ENCODE measurements at regions not wholly inside any gene's neighbourhood (a gene's known extent, or its start where the extent isn't known, plus 50 kb on each side); places are given as distances from the start of the nearest gene placed in this dataset.

GRCh38 chr6:102742754-102743356 is 1349.3 kb downstream of the GRIK2 start:
- TF ChIP-seq RAD21 (IDR thresholded peaks at IDR 0.05; ENCODE audit: low read depth): no peak
- TF ChIP-seq TCF12 (IDR thresholded peaks at IDR 0.05; ENCODE audit: low read depth): no peak
- no peak for TF ChIP-seq USF1 (IDR thresholded peaks at IDR 0.05)
- TF ChIP-seq TEAD4 (IDR thresholded peaks at IDR 0.05): no peak
- TF ChIP-seq MAX (IDR thresholded peaks at IDR 0.05): no peak
- TF ChIP-seq CREB1 (IDR thresholded peaks at IDR 0.05; ENCODE audit: low read depth): no peak
- no peak for TF ChIP-seq EP300 (IDR thresholded peaks at IDR 0.05; ENCODE audit: borderline replicate concordance)
- no peak for TF ChIP-seq REST (IDR thresholded peaks at IDR 0.05; ENCODE audit: low read depth)
- TF ChIP-seq YY1 (IDR thresholded peaks at IDR 0.05; ENCODE audit: low read depth): no peak
- no peak for TF ChIP-seq FOXM1 (IDR thresholded peaks at IDR 0.05; ENCODE audit: borderline replicate concordance, low read depth)
- no peak for TF ChIP-seq TAF1 (IDR thresholded peaks at IDR 0.05; ENCODE audit: low read depth)
- TF ChIP-seq CEBPB (IDR thresholded peaks at IDR 0.05): no peak

- no peak for TF ChIP-seq REST (IDR thresholded peaks at IDR 0.05; ENCODE audit: low read depth)
- TF ChIP-seq ZBTB7A (IDR thresholded peaks at IDR 0.05; ENCODE audit: low read depth): no peak
- TF ChIP-seq USF1 (IDR thresholded peaks at IDR 0.05): no peak
- TF ChIP-seq TAF1 (IDR thresholded peaks at IDR 0.05; ENCODE audit: low read depth): no peak
- no peak for TF ChIP-seq CEBPB (IDR thresholded peaks at IDR 0.05)
- no peak for TF ChIP-seq MAX (IDR thresholded peaks at IDR 0.05)
- no peak for TF ChIP-seq FOXM1 (IDR thresholded peaks at IDR 0.05; ENCODE audit: borderline replicate concordance, low read depth)
- TF ChIP-seq RAD21 (IDR thresholded peaks at IDR 0.05; ENCODE audit: low read depth): no peak
- TF ChIP-seq EGR1 (IDR thresholded peaks at IDR 0.05): no peak
- no peak for TF ChIP-seq NFIC (IDR thresholded peaks at IDR 0.05)
- no peak for TF ChIP-seq EP300 (IDR thresholded peaks at IDR 0.05; ENCODE audit: borderline replicate concordance)
- no peak for TF ChIP-seq CREB1 (IDR thresholded peaks at IDR 0.05; ENCODE audit: low read depth)
- TF ChIP-seq YY1 (IDR thresholded peaks at IDR 0.05; ENCODE audit: low read depth): no peak
- TF ChIP-seq TEAD4 (IDR thresholded peaks at IDR 0.05): no peak
- TF ChIP-seq TCF12 (IDR thresholded peaks at IDR 0.05; ENCODE audit: low read depth): no peak
Observed at GRCh38 chr6:102742028-102742427, 1348.5 kb downstream of the GRIK2 start.

GRCh38 chr6:102736941-102737368 is 1343.4 kb downstream of the GRIK2 start:
- TF ChIP-seq YY1 (IDR thresholded peaks at IDR 0.05; ENCODE audit: low read depth) (no peak), TAF1 (IDR thresholded peaks at IDR 0.05; ENCODE audit: low read depth) (no peak), CREB1 (IDR thresholded peaks at IDR 0.05; ENCODE audit: low read depth) (no peak), FOXM1 (IDR thresholded peaks at IDR 0.05; ENCODE audit: borderline replicate concordance, low read depth) (no peak), TEAD4 (IDR thresholded peaks at IDR 0.05) (no peak), EP300 (IDR thresholded peaks at IDR 0.05; ENCODE audit: borderline replicate concordance) (no peak), ZBTB7A (IDR thresholded peaks at IDR 0.05; ENCODE audit: low read depth) (no peak), REST (IDR thresholded peaks at IDR 0.05; ENCODE audit: low read depth) (no peak), USF1 (IDR thresholded peaks at IDR 0.05) (no peak), NFIC (IDR thresholded peaks at IDR 0.05) (no peak), TCF12 (IDR thresholded peaks at IDR 0.05; ENCODE audit: low read depth) (no peak), CEBPB (IDR thresholded peaks at IDR 0.05) (no peak), EGR1 (IDR thresholded peaks at IDR 0.05) (no peak), MAX (IDR thresholded peaks at IDR 0.05) (no peak), RAD21 (IDR thresholded peaks at IDR 0.05; ENCODE audit: low read depth) (no peak)

Measured in Ishikawa (cell line).